SKM-1 (cell line): ENCODE measurements at regions not wholly inside any gene's neighbourhood (a gene's known extent, or its start where the extent isn't known, plus 50 kb on each side); places are given as distances from the start of the nearest gene placed in this dataset.

ENCODE experiments used
- DNase-seq: peaks from one replicate; lab custom pipeline; 2025; ENCODE audit not compliant: unreplicated experiment; lab: John Stamatoyannopoulos, UW

DNA sequence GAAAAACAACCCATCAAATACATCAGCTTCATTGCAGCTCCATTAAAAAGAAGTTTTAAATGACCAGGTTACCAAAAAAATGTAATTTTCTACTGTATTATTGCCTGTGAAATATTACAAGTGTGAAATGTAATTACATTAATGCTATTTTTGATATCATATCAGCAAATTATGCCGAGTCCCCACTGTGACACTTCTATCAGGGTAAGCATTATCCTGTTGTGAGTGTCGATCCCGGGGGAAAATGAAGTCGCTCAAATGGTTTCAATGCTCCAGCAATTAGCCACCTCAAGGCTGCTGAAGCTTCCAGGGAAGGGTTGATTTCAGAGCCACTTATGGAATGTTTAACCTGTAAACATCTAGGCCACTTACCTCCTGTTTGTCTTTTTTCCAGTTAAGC, 70.4 kb downstream of the RCN1 start:
- no peak for DNase-seq

DNA sequence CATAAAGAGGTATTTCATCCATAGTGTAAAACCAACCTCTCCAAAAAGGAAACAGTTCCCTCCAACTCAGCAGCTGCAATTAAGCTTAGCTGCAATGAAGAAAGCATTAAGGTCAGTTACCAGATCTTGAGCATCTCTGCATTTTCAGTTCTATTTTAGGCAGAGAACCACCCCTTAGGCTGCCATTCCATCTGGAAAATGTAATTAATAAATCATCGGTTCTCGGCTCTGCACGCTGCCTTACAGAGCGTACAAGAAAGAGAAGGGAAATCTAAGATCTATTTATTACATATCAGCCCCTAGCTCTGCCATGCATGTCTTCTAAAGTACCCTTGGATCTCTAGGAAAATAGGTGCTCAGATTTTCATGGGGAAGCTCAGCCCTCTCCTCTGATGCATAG, 71.5 kb downstream of the RCN1 start:
- DNase-seq, result no peak

DNA sequence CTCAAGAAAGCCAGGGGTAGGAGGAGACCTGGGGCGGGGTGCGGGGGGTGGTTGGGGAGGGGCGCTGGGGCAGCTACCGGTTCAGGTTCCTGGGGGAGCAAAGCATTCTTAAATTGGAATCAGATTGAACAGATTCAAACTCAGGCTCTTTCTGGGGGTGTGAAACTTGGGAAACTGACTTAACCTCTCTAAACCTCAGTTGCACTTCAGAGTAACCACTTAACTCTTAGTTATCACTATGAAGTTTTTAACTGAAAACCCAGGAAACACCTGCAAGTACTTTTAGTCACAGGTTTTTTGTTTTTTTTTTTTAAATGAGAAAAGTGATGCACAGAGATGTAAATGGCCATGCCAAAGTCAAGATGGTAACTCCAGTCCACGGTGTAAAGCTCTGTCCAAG, 72.0 kb downstream of the RCN1 start:
- no peak for DNase-seq

DNA sequence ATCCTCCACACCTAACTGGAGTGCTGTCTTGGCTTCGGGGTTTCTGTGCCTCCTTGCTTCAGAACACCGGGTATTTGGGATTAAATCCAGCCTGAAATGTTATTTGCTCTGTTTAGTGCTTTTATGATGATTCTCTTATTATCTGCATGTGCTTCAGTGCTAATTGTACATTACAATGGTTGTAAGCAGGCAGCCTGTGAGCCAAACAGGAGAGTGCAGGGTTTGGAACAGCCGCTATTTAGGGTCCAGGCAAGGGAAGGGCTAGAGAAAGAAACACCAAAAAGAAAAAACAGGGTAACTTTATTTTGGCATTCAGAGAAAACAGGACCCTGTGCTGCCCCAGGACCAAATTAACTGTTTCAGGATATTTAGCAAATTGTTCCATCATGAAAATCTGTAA, 72.7 kb downstream of the RCN1 start:
- no peak for DNase-seq

DNA sequence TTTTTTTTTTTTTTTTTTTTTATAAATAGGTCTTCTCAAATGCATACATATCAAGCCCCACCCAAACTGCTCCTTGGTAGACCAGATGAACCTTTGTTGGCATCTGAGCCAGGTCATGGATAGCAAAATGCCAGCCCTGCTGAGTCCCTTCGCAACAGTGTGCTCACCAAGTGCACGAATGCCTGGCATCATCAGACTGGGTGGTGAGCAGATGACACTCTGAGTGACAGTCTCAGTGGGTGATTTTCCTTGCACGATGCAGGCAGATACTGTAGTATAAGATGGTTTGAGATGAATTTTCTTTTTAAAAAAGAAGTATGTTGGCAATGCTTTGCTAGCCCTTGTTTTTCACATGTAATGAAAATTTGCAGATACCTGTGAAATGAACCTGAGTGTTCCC, 74.0 kb downstream of the RCN1 start:
- no peak for DNase-seq

DNA sequence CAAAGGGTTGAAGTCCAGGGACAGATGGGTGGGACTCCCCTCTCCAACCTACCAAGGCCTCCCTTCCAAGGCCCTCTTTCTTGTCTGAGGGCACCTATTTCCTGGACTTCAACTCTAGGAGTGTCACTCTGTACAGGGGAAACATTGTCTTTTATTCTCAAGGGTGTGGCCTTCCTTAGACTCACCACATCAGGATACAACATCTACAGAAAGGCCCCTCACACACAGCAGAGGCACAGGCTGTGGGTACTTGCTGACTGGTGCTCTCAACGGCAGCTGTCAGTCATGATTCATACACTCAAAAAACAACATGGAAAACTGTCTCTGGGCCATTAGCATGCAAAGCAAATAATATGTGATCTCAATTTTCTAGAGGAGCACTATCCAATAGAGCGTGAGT, 78.0 kb downstream of the RCN1 start:
- no peak for DNase-seq

DNA sequence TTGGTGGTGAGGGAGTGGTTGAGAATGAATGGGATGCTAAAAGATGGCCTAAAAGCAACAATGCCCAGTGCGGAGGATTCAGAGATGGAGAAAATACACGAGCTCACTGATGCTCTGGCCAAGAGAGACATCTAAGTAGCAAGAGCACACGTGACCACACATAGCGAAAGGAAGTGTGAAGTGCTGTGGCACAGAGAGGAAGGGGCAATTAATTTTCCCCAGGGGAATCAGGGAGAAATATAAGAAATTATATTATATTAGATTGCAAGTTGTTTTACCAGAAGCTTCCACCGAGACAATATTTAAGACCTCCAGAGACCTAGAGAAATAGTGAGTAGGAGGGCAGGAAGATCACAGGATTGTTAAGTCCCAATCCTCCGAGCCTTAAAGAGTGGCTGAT, 80.6 kb downstream of the RCN1 start:
- DNase-seq, result no peak

DNA sequence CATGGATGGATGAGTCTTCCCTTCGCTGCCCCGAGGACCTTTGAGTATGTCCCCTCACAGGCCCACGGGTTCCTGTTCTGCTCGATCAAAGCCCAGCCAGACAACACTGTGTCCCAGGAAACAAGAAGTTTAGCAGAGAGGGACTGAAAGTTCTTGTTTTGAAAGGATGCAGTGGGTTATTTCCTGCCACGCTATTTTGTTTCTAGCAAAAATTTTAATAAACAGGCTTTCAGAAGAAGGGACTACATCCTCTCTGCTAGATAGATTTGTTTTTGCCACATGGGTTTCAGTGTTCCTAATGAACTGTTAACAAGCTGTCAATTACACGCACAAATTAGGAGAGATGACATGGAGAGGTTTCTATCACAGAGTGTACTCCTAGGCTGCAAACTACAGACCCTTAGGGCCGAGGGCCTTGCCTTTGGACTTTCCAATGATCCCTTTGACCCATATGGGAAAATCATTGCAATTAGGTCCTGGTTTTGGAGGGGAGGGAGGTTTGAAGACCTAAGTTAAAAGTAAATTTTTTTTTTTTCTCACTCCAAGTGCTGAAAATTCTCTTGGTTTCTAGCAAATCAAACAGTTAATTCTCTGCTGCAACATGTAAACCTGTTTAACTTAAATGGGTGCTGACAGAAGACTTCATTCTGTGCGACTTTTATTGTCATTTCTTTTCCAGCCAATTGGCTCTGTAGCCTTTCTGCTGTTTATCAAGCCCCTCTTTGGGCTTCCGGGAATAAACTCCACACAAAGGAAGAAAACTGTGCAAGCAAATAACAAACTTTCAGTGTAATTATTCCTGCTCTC, 81.4 kb downstream of the RCN1 start:
- no peak for DNase-seq

DNA sequence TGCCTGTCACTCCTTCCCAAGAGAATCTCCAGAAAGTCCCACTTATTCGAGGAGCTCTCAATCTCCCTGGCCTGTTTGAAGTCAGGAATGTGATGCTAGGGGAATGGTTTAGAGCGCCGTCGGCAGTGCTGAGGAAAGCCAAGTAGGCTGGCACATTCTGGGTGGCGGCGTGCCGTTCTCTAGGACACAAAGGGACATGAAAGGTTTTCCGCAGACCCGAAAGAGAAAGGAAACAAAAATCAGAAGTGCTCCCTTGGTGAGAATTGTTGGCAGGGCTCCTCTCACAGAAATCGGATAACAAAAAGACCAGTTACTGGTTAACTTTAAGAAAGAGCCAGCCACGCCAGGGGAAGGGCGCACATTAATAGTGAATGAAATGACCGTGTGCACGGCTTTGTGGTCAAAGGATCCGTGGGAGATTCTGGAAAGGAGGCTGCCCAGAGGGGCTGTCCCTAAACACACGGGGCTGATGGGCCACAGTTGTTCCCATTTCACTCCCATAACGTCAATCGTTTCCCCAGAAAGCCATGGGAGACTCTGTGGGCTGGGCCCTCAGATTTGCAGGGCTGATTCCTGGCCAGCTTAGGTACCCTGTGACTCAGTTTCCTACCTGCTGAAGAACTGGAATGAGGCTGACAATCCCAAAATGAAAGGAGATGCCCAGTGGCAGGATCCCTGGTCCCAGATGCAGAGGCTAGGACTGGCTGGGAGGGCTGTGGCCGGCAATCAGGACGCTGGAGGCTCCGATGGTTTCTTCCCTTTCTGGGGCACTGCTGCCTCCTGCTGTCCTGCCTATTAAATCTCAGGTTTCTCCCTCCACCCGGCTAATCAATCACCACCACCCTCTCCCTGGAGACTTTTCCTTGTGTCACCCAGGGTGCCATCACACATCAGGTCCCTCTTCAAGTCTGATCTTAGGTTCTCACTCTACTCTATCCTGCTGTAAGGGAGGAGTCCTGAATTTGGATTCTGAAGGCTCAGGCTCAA, 82.3 kb downstream of the RCN1 start:
- DNase-seq, result peak; percentile 28

DNA sequence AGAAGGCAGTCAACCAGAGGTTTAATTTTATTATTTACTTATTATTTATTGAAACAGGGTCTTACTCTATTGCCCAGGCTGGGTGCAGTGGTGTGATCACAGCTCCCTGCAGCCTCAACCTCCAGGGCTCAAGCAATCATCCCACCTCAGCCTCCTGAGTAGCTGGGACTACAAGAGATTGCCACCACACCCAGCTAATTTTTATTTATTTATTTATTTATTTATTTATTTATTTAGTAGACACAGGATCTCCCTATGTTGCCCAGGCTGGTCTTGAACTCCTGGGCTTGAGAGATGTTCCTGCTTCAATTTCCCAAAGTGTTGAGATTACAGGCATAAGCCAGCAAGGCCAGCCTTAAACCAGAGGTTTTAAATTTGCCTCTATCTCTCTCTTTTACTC, 83.1 kb downstream of the RCN1 start:
- DNase-seq, result no peak

DNA sequence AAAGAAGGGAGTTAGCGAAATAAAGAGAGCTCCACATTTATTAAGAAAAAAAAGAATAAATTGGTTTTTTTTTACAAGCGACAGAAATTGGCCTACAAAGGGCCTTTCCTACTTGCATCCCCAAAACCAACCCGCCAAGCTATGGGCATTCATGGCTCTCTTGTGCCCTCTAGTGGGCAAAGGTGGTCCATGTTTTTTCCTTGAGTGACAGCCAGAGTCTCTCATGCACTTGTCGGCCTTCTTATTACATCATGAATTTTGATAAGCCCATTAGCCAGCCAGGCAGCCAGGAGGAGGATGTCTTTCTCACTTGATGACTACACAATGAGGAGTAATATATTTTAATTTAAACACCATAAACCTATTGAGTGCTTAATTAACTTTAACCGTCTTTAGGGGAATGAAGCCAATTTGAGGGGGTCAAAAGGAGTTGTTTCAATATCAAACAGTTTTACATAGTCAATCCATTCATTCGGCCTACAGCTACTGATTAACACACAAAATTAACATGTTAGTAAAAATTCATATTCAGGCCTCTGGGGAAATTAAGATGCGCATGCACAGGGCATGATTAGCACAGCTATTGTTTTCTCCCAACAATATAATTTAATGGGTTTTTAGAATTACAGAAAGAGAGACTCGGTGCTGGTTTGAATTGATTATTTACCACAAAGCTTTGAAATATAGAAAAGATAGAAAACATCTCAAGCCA, 85.5 kb downstream of the RCN1 start:
- DNase-seq, result peak; percentile 12

DNA sequence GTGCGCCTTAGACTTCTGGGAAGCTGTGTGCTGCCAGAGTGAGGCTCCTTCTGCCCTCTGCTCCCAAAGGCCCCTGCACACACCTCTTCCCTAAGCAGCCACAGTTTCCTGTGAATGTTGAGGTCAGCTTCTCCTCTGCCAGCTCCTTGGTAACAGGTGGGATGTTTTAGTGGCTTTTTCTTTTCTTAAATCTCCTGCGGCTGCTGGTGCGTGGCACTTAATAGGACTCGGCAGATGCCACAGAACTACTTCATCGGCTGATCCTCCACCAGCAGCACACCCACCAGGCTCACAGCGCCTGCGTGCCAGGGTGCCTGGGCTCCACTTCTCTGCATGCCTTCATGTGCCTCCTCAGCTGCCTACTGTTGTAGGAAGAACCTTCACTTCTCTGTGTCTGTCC, 87.8 kb downstream of the RCN1 start:
- no peak for DNase-seq

DNA sequence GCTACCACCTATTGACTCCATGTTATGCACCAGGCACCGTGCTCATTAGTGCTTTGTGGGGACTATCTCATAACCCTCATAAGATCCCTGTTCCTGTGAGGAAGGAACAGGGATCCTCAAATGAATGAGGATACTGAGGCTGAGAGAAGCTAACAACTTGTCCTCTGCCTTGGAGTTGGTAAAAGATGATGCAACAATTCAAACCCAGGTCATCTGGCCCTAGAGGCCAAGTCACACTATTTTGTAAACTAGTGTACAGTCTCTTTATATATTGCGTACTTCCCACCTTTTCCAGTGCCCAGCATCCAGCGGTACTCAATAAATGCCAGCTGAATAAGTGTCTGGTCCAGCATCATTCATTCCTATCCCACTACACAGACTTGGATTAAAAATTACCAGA, 92.6 kb downstream of the RCN1 start:
- DNase-seq, result no peak

DNA sequence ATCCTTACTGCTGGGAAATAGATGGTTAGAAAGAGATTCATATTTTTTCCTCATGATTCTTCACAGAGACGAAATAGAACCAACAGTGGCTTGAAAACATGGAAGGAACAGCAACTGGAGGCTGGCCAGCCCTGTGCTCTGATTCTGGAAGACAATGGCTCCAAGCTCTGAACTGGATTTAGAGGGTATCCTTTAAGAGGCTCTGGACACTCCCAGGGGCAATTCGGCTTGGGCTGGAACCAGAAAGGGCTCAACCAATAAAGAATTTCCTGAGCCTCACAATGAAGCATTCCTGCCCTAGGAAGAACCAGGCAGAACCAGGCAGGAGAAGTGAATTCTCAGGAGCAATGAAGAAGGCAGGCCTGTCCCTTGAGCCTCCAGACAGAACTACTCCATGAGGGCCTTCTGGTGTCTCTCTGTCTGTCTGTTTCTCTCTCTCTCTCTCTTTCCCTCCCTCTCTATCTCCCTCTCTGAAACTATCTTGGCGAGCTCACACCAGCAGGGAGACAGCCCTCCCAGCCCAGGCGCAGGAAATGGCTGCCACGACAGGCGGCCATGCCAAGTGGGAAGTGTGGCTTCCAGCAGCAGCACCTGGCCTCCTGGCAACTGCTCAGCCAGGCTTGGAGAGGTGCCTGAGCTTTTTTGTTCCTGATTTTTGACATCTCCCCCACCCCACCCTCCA, 93.3 kb downstream of the RCN1 start:
- no peak for DNase-seq

DNA sequence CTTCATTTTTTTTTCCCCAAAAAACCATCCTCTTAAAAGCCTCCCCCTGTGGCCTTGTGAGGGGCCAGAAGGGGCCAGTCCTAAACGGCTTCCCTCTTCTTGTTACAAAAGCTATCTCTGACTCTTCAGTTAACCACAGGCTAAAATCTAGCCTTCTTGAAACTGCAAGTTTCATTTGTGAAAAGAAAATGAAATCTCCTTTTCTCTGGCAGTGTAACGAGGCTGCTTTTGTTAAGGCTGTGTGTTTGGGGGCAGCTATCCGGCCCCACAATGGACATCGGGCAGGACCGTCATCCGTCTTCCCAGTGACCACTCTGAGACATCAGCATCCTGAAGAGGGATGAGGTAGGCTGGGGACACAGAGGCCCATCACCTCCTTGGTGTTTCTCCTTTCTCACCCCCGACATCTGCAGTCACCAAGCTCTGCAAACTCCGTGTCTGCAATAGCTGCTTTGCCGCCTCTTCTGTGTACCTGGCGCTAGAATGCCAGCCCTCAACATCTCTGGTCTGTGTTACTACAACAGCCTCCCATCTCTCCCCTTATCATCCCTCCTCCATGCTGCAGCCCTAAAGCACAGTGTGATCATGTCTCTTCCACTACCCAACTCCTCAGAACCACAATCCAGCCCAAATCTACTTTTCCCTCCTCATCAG, 94.0 kb downstream of the RCN1 start:
- no peak for DNase-seq

DNA sequence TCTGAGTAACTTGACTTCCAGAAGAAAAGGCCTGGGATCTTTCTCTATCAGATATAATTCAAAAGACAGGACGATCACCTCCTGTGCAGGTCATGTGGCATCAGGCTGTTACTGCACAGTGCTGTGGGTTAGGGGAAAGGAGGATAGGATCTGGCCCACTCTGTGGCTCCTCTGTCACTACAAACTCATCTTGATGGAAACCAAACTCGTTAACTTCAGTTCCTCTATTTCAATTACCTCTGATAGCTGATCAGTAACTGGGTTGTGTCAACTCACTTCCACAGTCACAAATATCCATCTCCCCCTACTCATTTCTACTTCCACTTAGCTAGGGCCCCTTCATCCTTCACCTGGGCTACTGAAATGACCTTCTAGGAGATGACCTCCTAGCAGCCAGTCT, 95.2 kb downstream of the RCN1 start:
- no peak for DNase-seq

DNA sequence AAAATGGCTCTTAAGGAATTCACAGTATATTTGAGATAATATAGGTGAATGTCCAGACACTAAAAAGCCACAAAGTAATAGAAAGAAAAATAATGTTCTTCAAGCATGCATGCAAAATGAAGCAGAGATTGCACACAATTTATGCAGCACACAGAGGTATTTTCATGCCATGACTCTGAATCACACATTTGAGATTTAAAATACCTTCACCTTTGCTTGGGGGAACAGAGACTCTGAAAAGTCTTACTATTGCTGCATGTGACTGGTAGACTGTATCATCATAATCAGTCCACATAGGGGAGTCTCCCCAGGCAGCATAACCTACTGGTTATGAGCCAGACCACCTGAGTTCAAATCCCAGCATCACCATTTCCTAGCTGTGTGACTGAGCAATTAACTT, 96.2 kb downstream of the RCN1 start:
- no peak for DNase-seq

DNA sequence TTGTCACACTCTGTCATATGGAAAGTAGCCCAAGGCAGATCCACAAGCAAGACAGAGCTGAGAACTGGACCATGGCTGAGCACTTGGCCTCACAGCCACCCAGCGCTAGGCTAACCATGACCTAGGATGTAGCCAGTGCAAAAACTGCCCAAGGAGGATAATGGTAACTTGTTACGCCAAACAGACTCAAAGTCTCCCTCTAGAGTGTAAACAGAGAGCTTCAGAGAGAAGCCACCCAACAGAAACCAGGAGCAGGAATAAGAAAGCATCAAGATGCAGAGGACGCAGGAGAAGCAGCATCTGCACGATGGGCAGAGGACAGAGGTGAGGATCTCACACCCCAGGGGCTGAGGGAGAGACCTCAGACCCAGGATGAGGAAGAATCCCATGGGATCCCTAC, 97.9 kb downstream of the RCN1 start:
- DNase-seq, result no peak

DNA sequence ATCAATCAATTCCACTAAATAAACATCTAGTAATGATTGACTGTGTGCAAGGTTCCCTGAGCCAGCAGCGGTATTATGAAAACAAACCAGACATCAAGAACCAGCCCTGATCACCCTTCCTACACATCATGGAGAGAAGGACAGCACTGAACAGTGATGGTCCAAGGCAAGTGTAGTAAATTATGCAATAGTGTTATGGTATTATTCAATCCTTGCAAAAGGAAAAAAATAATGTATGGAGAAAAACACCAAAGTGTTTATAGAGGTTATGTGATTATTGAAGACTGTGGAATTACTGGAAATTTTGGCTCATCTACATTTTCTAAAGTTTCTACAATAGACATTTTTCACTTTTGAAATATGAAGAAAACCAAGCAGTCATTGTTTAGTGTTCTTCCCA, 105.3 kb downstream of the RCN1 start:
- no peak for DNase-seq

DNA sequence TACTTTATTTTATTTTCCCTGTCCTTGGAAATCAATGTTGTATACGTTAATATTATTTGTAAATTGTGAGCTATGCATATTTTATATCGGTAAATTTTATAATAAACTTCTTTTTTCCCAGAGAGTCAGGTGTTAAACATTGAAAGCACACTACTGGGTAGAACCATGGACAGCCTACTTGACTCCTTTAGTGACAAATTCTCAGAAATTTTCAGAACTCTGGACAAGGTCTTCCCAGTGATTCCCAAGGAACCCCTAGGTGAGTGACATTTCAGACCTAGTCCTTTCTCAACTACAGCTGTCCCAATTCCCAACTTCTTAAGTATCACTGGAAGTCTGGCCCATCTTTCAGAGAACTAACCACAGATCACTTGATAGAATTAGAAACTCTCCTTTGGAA, 107.2 kb downstream of the RCN1 start:
- no peak for DNase-seq
